ENCODE measurements at regions not wholly inside any gene's neighbourhood (a gene's known extent, or its start where the extent isn't known, plus 50 kb on each side); places are given as distances from the start of the nearest gene placed in this dataset.

GRCh38 chr3:193943851-193944517 lies 192.0 kb upstream of the HES1 start:
- no peak overlapping the region for H2BK5ac ChIP-seq (ENCODE audit: low read depth, low read length)
- peaks cover 13 to 39% (median 22%) of the 10 kb centered on the region in 4 experiments for H3K4me1 ChIP-seq (replicated peaks in 1 of 4; ENCODE audit: control insufficient read depth in 3 of 4, insufficient read depth in 4 of 4, low read length in 3 of 4)
- H3K9ac ChIP-seq (replicated peaks in 1 of 4; ENCODE audit: extremely low read depth in 1 of 4, low read depth in 3 of 4, low read length in 3 of 4), result no peak overlapping the region
- no peak overlapping the region for H2BK12ac ChIP-seq (ENCODE audit: low read depth, low read length)
- no peaks in the 10 kb centered on the region for H3K36me3 ChIP-seq (ENCODE audit: control insufficient read depth in 2 of 4, insufficient read depth in 4 of 4, low read length in 3 of 4)
- no peaks in the 10 kb centered on the region for H3K79me1 ChIP-seq (ENCODE audit: low read depth, low read length)
- H3K79me2 ChIP-seq (ENCODE audit: control insufficient read depth in 1 of 2, insufficient read depth in 2 of 2, low read length in 2 of 2), result no peaks in the 10 kb centered on the region
- no peak overlapping the region for H3K4ac ChIP-seq (replicated peaks; ENCODE audit: insufficient read length, low read depth, low read length)
- no peak overlapping the region for H4K91ac ChIP-seq (replicated peaks; ENCODE audit: insufficient read length, low read length)
- H3K18ac ChIP-seq (ENCODE audit: extremely low read depth, low read length), result 0 out of 2 replicates have a peak overlapping the region, but pooled peaks have one; percentile 4
- no peak overlapping the region for H2BK15ac ChIP-seq (ENCODE audit: low read length)
- no peaks in the 10 kb centered on the region for H3K9me3 ChIP-seq (ENCODE audit: insufficient read depth in 2 of 2, low read depth in 1 of 2, low read length in 1 of 2)
- ChIA-PET CTCF (ENCODE audit: partially characterized antibody) (interaction anchor here (0.5 to 3.8 kb wide), 6 partner anchors 11 to 342 kb away, joined by 3 to 15 read pairs (median 4); partner anchors contain the start of gene HES1), POLR2A (ENCODE audit: partially characterized antibody) (interaction anchor here (1.3 to 1.6 kb wide), 2 partner anchors 189 to 194 kb away, joined by 5 to 6 read pairs; no protein-coding TSS in a partner anchor)
- no peak overlapping the region for H2BK20ac ChIP-seq (ENCODE audit: low read length)
- FAIRE-seq (peak; percentile 50), DNase-seq (ENCODE audit: low read depth in 1 of 2, low spot score in 2 of 2) (no peak)
- no peaks in the 10 kb centered on the region for H4K20me1 ChIP-seq (replicated peaks in 1 of 2; ENCODE audit: control insufficient read depth in 1 of 2, insufficient read depth in 2 of 2, low read length in 2 of 2)
- no peak overlapping the region for H2BK120ac ChIP-seq (replicated peaks; ENCODE audit: low read depth, low read length)
- no peak overlapping the region for H4K5ac ChIP-seq (ENCODE audit: insufficient read length, low read depth, low read length)
- 28% methylated on average over 17 of the region's 18 CpGs; no CpG with 5 or more reads in 1 of the 2 experiments for WGBS, 2 experiments (ENCODE audit: extremely low coverage in 1 of 2, insufficient coverage in 1 of 2, insufficient read length in 1 of 2, insufficient replicate concordance in 2 of 2, low coverage in 1 of 2, low lambda C conversion rate in 2 of 2, missing lambda C conversion rate in 1 of 2)
- H3K23me2 ChIP-seq (ENCODE audit: low read depth, low read length), result no peaks in the 10 kb centered on the region
- H3K4me2 ChIP-seq (ENCODE audit: insufficient read depth in 1 of 2, low read depth in 2 of 2, low read length in 2 of 2), result peak overlapping the region; percentile 39 to 49
- no peak overlapping the region for H3K14ac ChIP-seq (ENCODE audit: insufficient read length)
- H2AK5ac ChIP-seq (ENCODE audit: low read depth, low read length), result no peak overlapping the region
- no peak overlapping the region; the same call in 1 of the 2 replicates for H3K27ac ChIP-seq (ENCODE audit: low read depth, low read length)
- H3K27me3 ChIP-seq (replicated peaks in 1 of 4; ENCODE audit: control insufficient read depth in 3 of 4, extremely low read depth in 1 of 4, insufficient read depth in 3 of 4, low read length in 3 of 4), result peaks cover 0 to 2% (median 0%) of the 10 kb centered on the region in 4 experiments; a peak in 4 of 7 replicates
- H3K56ac ChIP-seq (replicated peaks; ENCODE audit: insufficient read length, low read depth, low read length), result no peak overlapping the region
- peak overlapping the region; percentile 77; the same call in 1 of the 2 replicates for H4K8ac ChIP-seq (ENCODE audit: extremely low read depth, insufficient read depth, low read length)
- peak overlapping the region in 3 of 4 experiments; percentile 10 to 25 (median 17); a peak in 3 of 8 replicates for H3K4me3 ChIP-seq (ENCODE audit: extremely low read depth in 1 of 4, insufficient read depth in 2 of 4, low read depth in 3 of 4, low read length in 4 of 4)
- H2AFZ ChIP-seq (ENCODE audit: low read length), result 0 out of 2 replicates have a peak overlapping the region, but pooled peaks have one; percentile 26
- H3K23ac ChIP-seq (ENCODE audit: insufficient read length), result no peak overlapping the region

Data from H1 (cell line).